ENCODE measurements at regions not wholly inside any gene's neighbourhood (a gene's known extent, or its start where the extent isn't known, plus 50 kb on each side); places are given as distances from the start of the nearest gene placed in this dataset.

- peaks cover 6% of the 10 kb centered on the region for H3K4me1 Mint-ChIP-seq (ENCODE audit: unreplicated experiment)
- no peaks in the 10 kb centered on the region for H3K9me3 Mint-ChIP-seq
- DNase-seq (ENCODE audit: extremely low spot score, unreplicated experiment): no peak
- H3K4me3 Mint-ChIP-seq: no peak overlapping the region
- no peaks in the 10 kb centered on the region for H3K36me3 Mint-ChIP-seq
- peaks cover 18% of the 10 kb centered on the region for H3K27me3 Mint-ChIP-seq
- H3K27ac Mint-ChIP-seq: no peak overlapping the region
- TF ChIP-seq CTCF (conservative IDR thresholded peaks at IDR 0.05): no peak
Measured at GRCh38 chr6:169980826-169981450, 229.5 kb downstream of the ERMARD start.

GRCh38 chr6:169979873-169980432, 228.5 kb downstream of the ERMARD start:
- H3K27me3 Mint-ChIP-seq: peaks cover 18% of the 10 kb centered on the region
- no peak overlapping the region for H3K27ac Mint-ChIP-seq
- peaks cover 6% of the 10 kb centered on the region for H3K4me1 Mint-ChIP-seq (ENCODE audit: unreplicated experiment)
- TF ChIP-seq CTCF (conservative IDR thresholded peaks at IDR 0.05): no peak
- no peak overlapping the region for H3K4me3 Mint-ChIP-seq
- H3K36me3 Mint-ChIP-seq: no peaks in the 10 kb centered on the region
- no peak for DNase-seq (ENCODE audit: extremely low spot score, unreplicated experiment)
- no peaks in the 10 kb centered on the region for H3K9me3 Mint-ChIP-seq

- no peak overlapping the region for H3K4me3 Mint-ChIP-seq
- no peak for TF ChIP-seq CTCF (conservative IDR thresholded peaks at IDR 0.05)
- H3K27ac Mint-ChIP-seq: no peak overlapping the region
Measured at GRCh38 chr6:169978615-169979161, 227.3 kb downstream of the ERMARD start.

GRCh38 chr6:169977434-169978265, 226.2 kb downstream of the ERMARD start:
- Mint-ChIP-seq H3K4me1 (ENCODE audit: unreplicated experiment) (peaks cover 6% of the 10 kb centered on the region), H3K27me3 (peaks cover 18% of the 10 kb centered on the region), H3K4me3 (no peak overlapping the region), H3K9me3 (no peaks in the 10 kb centered on the region), H3K36me3 (no peaks in the 10 kb centered on the region), H3K27ac (no peak overlapping the region)
- TF ChIP-seq CTCF (conservative IDR thresholded peaks at IDR 0.05): no peak
- no peak for DNase-seq (ENCODE audit: extremely low spot score, unreplicated experiment)

More at GRCh38 chr6:169978615-169979161, 227.3 kb downstream of the ERMARD start:
- peaks cover 18% of the 10 kb centered on the region for H3K27me3 Mint-ChIP-seq
- no peaks in the 10 kb centered on the region for H3K9me3 Mint-ChIP-seq
- peaks cover 6% of the 10 kb centered on the region for H3K4me1 Mint-ChIP-seq (ENCODE audit: unreplicated experiment)
- H3K36me3 Mint-ChIP-seq: no peaks in the 10 kb centered on the region
- no peak for DNase-seq (ENCODE audit: extremely low spot score, unreplicated experiment)

GRCh38 chr6:169976301-169977081, 225.1 kb downstream of the ERMARD start:
- peaks cover 6% of the 10 kb centered on the region for H3K4me1 Mint-ChIP-seq (ENCODE audit: unreplicated experiment)
- no peak for DNase-seq (ENCODE audit: extremely low spot score, unreplicated experiment)
- H3K27ac Mint-ChIP-seq: no peak overlapping the region
- no peak overlapping the region for H3K4me3 Mint-ChIP-seq
- TF ChIP-seq CTCF (conservative IDR thresholded peaks at IDR 0.05): no peak
- no peaks in the 10 kb centered on the region for H3K9me3 Mint-ChIP-seq
- peaks cover 17% of the 10 kb centered on the region for H3K27me3 Mint-ChIP-seq
- H3K36me3 Mint-ChIP-seq: no peaks in the 10 kb centered on the region

Data from type B pancreatic cell (in vitro differentiated cells).